ENCODE measurements at regions not wholly inside any gene's neighbourhood (a gene's known extent, or its start where the extent isn't known, plus 50 kb on each side); places are given as distances from the start of the nearest gene placed in this dataset.

DNA sequence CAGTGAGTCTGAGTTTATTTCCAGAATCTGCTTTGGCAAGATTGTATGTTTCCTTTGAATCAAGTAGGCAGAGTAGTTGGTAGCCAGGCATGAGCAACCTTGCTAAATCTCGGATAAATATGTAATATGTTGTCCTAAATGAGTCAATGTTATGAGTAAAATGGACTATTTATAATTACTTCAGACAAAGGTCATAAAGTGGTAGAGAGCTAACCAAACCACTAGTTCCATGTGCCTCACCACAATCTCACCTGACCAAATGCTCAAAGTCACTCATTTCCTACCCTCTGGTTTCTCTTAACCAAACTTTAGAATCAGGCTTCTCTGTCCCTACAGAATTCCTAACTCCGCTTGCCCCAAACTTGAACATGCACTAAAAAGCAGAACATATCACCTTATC, 261.2 kb upstream of the FSIP2 start:
- TF ChIP-seq OSR1 (CRISPR knock-in tag; IDR thresholded peaks at IDR 0.05) (no peak), ARNTL (CRISPR knock-in tag; IDR thresholded peaks at IDR 0.05; ENCODE audit: borderline replicate concordance, low read depth) (no peak), ZNF70 (CRISPR knock-in tag; IDR thresholded peaks at IDR 0.05) (no peak), ZNF8 (CRISPR knock-in tag; IDR thresholded peaks at IDR 0.05) (no peak), RARB (CRISPR knock-in tag; IDR thresholded peaks at IDR 0.05) (no peak), PPARA (CRISPR knock-in tag; IDR thresholded peaks at IDR 0.05; ENCODE audit: borderline replicate concordance) (no peak)
- TF ChIP-seq, protein P1, sequence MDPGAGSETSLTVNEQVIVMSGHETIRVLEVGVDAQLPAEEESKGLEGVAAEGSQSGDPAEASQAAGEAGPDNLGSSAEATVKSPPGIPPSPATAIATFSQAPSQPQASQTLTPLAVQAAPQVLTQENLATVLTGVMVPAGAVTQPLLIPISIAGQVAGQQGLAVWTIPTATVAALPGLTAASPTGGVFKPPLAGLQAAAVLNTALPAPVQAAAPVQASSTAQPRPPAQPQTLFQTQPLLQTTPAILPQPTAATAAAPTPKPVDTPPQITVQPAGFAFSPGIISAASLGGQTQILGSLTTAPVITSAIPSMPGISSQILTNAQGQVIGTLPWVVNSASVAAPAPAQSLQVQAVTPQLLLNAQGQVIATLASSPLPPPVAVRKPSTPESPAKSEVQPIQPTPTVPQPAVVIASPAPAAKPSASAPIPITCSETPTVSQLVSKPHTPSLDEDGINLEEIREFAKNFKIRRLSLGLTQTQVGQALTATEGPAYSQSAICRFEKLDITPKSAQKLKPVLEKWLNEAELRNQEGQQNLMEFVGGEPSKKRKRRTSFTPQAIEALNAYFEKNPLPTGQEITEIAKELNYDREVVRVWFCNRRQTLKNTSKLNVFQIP (CRISPR knock-in tag; IDR thresholded peaks at IDR 0.05; ENCODE audit: borderline replicate concordance, low read depth) = no peak
- TF ChIP-seq, protein P2, sequence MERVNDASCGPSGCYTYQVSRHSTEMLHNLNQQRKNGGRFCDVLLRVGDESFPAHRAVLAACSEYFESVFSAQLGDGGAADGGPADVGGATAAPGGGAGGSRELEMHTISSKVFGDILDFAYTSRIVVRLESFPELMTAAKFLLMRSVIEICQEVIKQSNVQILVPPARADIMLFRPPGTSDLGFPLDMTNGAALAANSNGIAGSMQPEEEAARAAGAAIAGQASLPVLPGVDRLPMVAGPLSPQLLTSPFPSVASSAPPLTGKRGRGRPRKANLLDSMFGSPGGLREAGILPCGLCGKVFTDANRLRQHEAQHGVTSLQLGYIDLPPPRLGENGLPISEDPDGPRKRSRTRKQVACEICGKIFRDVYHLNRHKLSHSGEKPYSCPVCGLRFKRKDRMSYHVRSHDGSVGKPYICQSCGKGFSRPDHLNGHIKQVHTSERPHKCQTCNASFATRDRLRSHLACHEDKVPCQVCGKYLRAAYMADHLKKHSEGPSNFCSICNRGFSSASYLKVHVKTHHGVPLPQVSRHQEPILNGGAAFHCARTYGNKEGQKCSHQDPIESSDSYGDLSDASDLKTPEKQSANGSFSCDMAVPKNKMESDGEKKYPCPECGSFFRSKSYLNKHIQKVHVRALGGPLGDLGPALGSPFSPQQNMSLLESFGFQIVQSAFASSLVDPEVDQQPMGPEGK (CRISPR knock-in tag; IDR thresholded peaks at IDR 0.05; ENCODE audit: borderline replicate concordance) = no peak
- TF ChIP-seq, protein P3, sequence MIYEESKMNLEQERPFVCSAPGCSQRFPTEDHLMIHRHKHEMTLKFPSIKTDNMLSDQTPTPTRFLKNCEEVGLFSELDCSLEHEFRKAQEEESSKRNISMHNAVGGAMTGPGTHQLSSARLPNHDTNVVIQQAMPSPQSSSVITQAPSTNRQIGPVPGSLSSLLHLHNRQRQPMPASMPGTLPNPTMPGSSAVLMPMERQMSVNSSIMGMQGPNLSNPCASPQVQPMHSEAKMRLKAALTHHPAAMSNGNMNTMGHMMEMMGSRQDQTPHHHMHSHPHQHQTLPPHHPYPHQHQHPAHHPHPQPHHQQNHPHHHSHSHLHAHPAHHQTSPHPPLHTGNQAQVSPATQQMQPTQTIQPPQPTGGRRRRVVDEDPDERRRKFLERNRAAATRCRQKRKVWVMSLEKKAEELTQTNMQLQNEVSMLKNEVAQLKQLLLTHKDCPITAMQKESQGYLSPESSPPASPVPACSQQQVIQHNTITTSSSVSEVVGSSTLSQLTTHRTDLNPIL (CRISPR knock-in tag; IDR thresholded peaks at IDR 0.05; ENCODE audit: low read depth) = no peak
- TF ChIP-seq, protein P4, sequence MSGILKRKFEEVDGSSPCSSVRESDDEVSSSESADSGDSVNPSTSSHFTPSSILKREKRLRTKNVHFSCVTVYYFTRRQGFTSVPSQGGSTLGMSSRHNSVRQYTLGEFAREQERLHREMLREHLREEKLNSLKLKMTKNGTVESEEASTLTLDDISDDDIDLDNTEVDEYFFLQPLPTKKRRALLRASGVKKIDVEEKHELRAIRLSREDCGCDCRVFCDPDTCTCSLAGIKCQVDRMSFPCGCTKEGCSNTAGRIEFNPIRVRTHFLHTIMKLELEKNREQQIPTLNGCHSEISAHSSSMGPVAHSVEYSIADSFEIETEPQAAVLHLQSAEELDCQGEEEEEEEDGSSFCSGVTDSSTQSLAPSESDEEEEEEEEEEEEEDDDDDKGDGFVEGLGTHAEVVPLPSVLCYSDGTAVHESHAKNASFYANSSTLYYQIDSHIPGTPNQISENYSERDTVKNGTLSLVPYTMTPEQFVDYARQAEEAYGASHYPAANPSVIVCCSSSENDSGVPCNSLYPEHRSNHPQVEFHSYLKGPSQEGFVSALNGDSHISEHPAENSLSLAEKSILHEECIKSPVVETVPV (CRISPR knock-in tag; IDR thresholded peaks at IDR 0.05) = no peak

Measured in SK-N-SH treated with all-trans-retinoic acid at 6 μM for 48 hours (cell line).